OCI-M1 (cell line): ENCODE measurements at regions not wholly inside any gene's neighbourhood (a gene's known extent, or its start where the extent isn't known, plus 50 kb on each side); places are given as distances from the start of the nearest gene placed in this dataset.
A peak's percentile ranks its signal among the peaks of the same experiment; 100 is the strongest.

Experiments used
- DNase-seq: peaks from one replicate; lab custom pipeline; 2025; lab: John Stamatoyannopoulos, UW

- no peak for DNase-seq
Measured at GRCh38 chr13:44255771-44256364, 117.8 kb upstream of the SERP2 start.

- no peak for DNase-seq
Measured at GRCh38 chr13:44257796-44258195, 115.8 kb upstream of the SERP2 start.

DNA sequence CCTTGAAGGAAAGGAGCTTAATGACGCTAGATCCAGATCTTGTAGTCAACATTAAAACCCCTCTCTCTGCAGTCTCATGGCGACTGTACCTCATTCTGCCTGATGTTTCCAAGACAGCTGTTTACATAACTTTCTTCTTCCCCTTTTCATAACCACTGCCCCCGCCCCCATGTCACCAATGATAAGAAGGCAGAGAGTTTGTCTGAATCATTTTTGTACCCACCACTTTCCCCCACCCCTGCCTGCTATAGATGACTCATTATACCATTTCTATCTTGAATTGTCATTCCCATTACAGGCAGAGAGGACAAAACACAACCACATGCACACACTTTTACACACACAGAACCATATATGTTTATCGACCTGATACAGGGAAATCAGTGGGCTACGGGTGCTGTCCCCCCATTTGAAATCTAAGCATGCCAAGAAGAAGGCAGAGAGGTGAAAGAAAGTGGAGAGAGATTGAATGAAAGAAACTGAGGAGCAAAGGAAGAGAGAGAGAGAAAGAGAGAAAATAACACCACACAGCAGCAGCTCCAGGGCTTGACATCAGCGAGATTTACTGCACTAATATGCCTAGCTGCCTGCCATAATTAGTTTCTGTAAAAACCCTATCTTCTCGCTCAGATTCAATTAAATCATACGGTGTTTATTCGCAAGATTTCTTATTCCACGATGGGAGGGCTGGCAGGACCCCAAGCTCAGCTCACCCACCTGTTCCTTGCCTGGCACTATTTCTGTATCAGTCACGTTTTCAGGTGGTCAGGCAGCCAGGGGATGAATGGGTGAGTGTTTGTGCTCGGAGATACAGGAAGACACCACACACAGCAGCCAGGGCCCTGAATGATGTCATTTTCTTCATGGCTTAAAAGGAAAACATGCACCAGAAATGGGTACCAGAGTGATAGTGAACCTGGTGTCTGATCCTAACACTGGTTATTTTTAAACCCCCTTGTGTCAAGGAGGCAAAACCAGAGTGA is 114.3 kb upstream of the SERP2 start:
- DNase-seq = peak; percentile 97

- DNase-seq = no peak
Measured at GRCh38 chr13:44260336-44260735, 113.3 kb upstream of the SERP2 start.

DNA sequence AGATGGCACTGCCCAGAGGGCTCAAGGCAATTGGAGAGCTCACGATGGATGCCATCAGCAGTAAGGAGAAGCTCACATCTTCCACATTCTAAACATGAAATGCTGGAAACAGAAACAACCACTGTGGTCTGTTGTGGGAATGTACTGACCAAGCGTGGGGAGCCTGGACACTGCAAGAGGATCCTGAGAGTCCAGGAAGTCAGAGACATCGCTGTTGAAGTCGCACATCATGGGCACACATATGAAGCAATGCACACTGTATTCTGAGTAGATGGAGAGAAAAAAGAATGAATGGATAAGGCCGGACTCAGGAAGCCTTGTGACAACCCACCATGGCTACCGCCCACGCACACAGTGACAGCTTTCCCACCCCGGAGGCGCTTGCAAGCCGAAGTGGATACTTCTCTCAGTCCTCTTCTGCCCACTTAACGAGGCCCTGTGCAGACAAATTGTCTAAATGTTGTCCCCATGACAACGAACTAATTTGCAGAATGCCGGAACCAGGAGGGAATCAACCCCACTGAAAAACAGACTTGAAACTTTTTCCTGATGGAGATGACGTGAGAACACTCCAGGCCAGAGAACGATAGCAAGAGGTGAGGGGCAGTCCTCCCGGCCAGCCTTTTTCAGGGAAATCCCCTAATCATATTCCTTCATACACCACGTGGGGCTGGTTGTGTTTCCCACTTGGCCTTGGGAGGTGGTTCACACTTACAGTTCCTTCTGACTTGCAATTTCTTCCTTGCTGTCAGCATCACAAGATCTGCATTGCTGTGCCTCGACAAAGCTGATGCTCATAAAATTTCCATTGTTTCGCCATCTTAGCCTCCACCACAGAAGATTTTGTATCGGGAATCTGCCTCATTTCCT is 109.6 kb upstream of the SERP2 start:
- no peak for DNase-seq

- peak; percentile 6 for DNase-seq
Measured at GRCh38 chr13:44266305-44266704, 107.3 kb upstream of the SERP2 start.

DNA sequence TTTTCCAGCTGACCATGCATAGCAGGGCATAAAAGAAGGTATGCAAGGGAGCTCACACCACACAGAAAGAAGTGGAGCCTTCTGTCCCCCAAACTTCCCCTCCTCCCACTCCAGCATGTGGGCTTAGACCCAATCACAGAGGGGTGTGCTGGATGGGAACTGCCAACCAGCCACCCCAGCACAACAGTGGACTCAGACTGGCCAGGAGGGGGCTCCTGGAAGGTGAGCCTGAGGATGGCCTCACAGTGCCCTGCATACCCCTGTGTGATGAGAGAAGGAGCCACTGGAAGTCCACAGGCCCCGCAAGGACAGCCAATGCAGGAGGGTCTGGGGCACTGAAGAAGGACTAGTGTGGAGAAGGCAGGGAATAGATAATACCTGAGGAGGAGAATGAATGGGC is 106.9 kb upstream of the SERP2 start:
- DNase-seq = no peak

DNA sequence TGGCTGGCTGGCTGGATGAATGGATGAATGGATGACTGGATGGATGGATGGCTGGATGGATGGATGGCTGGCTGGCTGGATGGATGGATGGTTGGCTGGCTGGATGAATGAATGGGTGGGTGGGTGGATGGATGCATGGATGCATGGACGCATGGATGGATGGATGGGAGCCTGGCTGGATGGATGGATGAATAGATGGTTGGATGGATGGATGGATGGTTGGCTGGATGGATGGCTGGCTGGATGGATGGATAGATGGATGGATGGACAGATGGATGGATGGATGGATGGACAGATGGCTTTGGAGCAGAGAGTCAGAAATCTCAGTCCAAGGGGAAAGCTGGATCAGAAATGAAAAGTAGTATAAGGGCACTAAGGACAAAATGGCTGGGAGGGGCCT is 106.4 kb upstream of the SERP2 start:
- DNase-seq = no peak

- DNase-seq = no peak
Measured at GRCh38 chr13:44267980-44268379, 105.6 kb upstream of the SERP2 start.

DNA sequence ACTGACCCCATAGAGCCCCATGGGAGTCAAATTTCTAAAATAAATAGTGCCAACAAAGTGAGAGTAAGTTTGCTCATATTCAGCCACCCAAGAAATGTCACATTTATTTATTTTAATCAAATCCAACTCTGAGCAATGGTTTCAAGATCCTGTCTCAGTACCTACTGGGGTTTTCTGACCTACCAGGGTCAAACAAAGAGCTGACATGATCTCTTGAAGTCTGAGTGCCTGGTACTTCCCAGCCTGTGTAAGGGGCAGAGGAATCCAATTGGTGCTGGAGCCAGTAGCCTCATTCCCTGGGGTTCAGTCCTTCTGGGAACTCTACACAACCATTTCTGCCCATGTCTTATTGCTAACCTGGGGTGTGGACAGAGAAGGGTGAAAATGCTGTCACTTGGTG is 104.6 kb upstream of the SERP2 start:
- DNase-seq = no peak

- no peak for DNase-seq
Measured at GRCh38 chr13:44270150-44270549, 103.5 kb upstream of the SERP2 start.

- DNase-seq = no peak
Measured at GRCh38 chr13:44271031-44271455, 102.6 kb upstream of the SERP2 start.

GRCh38 chr13:44271473-44271872 is 102.2 kb upstream of the SERP2 start:
- DNase-seq = no peak

GRCh38 chr13:44271915-44272341 is 101.7 kb upstream of the SERP2 start:
- no peak for DNase-seq

- no peak for DNase-seq
Measured at GRCh38 chr13:44272692-44273091, 100.9 kb upstream of the SERP2 start.

DNA sequence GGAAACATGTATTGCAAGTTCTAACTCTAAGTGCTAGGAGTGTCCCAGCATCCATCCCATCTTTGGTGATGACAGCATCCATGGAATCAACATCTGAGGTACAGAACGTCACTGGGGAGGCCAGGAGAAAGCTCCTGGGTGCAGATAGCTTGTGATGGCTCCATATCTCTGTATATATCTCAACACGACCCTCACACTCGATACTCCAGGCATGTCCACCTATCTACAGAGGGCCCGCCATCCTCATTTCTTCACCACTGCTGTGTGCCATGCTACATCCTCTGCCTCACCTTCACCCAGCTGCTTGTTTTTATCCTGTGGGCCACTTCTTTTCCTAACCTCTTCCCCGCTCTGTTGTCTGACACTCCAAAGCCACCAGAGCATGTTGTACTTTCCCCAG is 100.4 kb upstream of the SERP2 start:
- DNase-seq = no peak

DNA sequence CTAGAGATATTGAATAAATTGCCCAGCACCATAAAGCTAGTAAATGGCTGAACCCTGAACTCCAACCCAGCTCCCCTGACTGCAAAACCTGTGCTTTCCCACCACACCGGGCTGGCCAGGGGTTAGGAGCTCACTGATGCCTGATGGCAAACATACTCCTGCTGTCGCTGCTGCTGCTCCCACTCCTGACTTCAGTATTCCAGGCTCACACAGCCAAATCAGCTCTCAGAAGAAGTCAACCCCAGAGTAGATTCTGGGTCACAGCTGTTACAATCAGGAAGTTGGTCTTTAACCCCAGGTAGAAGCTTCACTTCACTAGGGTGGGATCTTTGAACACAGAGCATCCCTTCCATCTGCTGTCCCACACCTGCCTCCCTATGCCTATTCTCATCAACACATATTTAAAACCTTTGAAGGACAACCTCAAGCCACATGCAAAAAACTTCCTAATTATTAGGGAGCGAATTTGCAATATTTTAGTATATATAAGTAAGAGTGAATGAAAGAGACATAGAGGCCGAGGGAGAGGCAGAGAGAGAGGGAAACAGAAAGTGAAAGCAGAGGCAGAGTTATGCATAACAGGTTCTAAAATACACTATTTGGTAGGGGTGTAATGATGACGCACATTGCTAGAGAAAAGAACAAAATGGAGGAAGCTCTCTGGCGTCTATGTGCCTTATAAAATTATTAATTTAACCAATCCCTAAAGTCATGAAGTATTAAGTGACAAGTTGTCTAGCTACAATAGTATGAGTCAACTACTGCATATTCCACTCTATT is 99.4 kb upstream of the SERP2 start:
- DNase-seq = peak; percentile 92

DNA sequence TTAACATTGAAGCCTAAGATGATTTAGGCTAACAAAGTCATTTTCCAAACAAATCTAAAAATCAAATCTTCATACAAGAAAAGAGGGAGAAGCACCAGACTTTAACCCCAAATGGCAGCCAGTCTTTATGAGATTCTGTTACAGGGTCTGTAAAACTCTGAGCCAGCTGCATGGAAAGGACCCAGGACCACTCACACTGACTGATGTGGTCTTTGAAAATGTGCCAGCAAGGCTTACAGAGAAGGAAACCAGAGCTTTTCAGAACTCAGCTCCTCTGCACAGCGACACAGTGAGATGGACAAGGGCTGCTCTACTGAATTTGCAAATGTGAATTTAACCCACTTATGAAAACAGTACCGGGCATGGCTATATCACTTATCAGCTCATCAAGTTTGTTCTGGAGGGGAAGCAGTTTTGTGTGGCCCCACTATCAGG is 98.8 kb upstream of the SERP2 start:
- peak; percentile 76 for DNase-seq

DNA sequence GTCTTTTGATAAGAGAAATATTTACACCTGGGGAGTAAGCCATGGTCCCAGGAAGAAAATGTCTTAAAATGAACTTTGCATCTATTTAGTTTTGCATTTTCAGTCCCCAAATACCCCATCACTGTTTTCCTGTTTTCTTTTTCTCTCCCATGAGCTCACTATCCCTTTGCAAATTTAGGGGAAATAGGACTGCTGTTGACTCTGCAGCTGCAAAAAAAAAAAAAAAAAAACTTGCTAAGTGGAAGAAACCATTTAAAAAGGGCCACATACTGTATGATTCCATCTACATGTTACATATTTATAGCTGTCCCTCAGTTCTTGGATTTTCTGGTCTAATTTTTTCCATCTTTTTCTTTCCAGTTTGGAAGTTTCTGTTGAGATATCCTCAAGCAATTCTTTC is 98.2 kb upstream of the SERP2 start:
- peak; percentile 79 for DNase-seq

DNA sequence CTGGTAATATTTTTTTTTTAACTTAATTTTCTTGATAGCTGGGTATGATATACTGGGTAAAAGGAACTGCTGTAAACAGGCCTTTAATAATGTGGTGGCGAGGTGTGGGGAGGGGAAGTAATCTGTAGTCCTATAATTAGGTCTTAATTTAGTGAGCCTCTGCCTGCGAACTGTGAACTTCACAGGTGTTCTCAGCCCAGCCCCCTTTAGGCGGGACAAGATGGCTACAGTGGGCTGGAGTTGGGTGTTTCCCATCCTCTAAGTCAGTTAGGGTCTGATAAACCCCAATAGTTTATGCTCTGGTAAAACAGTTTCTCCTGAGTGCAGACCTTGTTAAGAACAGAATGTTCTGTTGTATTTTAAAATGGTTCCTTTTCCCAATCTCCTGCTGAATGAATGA is 97.6 kb upstream of the SERP2 start:
- DNase-seq = peak; percentile 67

DNA sequence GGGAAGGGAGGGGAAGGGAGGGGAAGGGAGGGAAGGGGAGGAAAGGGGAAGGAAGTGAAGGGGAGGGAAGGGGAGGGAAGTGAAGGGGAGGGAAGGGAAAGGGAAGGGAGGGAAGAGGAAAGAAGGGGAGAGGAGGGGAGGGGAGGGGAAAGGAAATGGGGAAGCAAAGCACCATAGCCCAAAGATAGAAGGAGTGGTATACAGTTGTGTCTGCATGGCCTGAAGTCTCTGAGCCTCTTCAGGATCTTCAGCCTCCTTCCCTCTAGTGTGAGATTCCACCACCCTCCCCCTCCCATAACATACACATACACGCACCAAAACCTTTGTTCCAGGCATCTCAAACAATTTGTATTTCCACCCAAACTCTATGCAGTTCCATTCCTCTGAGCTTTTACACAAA is 96.2 kb upstream of the SERP2 start:
- DNase-seq = no peak

- no peak for DNase-seq
Measured at GRCh38 chr13:44278166-44278565, 95.5 kb upstream of the SERP2 start.
